IPS-NIHi11 (cell line): ENCODE measurements at regions not wholly inside any gene's neighbourhood (a gene's known extent, or its start where the extent isn't known, plus 50 kb on each side); places are given as distances from the start of the nearest gene placed in this dataset.

ENCODE experiments used
- DNase-seq: peaks from one replicate; pipeline ENCODE4 v3.0.0; 2012; ENCODE audit warnings: mixed read lengths, low spot score

DNA sequence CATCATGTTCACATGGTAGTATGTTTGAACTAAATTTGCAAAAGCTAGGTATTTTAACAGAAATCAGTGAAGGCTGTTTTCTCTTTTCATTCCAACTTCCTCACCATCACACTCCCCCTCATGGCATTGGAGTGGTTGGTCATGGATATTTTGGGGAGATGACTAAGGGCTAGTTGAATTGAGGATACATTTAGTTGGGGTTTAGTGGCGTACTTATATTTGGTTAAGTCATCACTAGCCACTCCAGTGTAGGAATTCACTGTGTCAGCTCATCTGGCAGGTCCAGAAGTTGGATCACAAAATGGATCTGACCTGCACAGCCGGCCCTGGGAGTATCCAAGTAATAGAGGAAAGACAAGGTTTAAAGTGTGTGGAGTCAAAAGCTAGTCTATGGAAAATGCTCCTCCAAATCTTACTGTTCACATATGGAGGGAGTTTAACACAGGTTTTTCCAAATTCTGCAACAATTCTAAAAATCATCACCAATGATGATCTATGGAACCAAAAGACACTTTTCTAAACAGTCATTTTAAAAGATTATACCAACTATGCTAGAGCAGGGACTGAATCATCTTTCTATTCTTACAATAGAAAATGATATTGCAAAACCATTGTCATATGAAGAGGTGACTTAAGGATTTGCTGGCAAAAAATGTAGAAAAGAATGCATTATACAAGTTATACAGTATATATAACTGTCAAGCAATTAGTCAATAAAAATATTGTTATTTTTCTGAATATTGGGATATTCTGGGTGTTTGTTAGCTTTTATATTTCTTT lies 247.8 kb upstream of the PEX5L start:
- no peak for DNase-seq

DNA sequence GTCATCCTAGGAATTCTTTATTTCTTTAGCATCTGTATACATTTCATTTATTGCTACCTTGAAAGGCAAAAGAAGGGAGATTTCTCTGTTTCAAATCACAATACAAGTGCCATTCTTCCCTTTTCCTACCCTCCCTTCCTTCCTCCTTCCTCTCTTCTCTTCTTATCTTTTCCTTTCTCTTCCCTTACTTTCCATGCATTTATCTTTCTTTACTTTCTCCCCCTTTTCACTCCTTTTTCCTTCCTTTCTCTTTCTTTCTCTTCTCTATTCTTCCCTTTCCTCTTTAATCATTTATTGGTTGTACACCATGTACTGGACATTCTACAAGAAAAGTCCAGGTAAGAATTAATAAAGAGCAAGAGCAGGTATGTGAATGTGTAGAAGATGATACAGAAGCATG lies 251.0 kb upstream of the PEX5L start:
- DNase-seq = no peak

DNA sequence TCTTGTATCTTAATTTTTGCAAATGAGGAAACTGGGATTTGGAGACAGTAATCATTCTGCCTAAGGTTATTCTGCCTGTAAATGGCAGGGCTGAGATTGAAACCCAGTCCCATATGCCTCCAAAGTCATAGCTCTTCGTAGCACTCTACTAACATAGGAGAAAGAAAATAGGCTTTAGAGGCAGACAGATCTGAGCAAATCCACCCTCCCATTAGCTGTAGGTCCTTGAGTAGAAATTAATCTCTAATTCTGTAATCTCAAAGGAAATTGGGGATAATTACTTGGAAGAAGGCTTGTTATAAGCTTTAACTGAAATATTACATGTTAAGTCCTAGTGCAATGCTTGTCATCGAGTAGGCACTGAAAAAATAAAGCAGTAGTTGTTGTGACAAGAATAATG lies 252.1 kb upstream of the PEX5L start:
- no peak for DNase-seq

- DNase-seq = no peak
These were observed 253.6 kb upstream of the PEX5L start for GRCh38 chr3:180290300-180290699.

- DNase-seq = no peak
These were observed 257.7 kb upstream of the PEX5L start for GRCh38 chr3:180294282-180295027.

DNA sequence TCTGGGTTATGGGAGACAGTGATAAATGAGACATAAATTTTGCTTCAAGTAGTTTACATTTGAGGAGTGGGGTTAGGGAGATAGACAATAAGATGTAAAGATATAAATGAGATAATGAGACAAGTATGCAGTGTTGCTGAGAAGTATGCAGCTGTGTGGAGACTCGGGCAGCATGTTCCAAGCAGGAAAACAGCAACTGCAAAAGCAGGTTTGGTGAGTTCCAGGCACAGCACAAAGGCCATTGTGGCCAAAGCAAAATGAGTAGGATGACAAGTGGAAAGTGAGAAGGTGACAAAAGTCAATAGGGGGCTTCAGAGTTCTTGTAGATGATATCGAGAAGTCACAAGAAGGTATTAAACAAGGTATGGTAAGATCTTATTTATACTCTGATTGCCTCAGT lies 259.1 kb upstream of the PEX5L start:
- no peak for DNase-seq

- DNase-seq = no peak
These were observed 260.2 kb upstream of the PEX5L start for GRCh38 chr3:180296971-180297370.

DNA sequence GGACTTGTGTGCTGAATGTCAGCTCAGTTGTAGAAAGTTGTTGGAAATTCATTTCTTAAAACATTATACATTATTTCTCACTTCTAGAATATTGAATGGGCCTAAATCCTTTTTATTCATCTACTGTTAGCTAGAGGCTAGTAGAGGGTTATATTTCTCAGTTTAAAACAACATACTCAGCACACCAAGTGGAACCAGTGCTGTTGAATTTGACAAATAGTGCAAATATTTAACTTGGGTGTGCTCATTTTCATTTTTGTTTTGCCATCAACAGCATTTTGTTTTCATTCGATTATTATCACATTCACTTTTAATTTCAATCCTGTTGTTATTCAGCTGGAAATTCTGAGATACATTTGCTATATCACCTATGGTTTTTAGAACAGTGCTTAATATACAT lies 269.4 kb upstream of the PEX5L start:
- no peak for DNase-seq

DNA sequence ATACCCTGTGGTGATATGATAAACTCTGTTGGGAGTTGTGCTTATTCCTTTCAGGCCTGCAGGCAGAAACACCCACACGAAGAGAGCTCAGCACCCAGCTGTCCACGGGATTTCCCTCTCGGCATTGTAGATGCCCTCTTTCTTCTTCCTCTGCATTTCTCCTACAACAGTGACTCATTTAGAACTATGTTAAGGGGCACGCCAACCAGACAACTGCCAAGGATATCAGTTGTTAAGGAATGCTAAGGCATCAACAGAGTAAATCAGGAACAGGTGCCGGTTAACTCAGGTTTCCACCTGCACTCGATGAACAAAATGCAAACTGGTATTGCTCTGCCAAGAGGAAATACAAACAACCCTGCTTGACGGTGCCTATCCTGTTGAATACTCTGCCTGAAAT lies 270.0 kb upstream of the PEX5L start:
- DNase-seq = no peak

DNA sequence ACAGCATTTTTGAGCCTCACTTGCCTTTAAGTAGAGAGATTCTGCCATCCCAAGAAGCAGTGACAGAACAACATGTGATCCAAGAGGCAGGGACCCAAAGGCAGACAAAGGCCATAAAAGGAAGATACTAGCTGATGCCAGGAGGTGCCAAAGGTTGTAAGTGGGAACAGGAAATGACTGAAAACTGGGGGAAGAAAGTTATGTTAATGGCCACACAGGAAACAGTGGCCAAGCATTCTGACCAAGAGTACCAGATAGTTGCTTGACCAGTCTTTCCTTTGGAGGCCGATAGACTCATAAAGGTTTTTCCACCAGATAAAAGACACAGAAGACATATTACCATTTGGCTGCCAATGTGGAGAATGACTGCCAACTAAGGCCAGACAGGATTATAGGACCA lies 274.5 kb upstream of the PEX5L start:
- no peak for DNase-seq

DNA sequence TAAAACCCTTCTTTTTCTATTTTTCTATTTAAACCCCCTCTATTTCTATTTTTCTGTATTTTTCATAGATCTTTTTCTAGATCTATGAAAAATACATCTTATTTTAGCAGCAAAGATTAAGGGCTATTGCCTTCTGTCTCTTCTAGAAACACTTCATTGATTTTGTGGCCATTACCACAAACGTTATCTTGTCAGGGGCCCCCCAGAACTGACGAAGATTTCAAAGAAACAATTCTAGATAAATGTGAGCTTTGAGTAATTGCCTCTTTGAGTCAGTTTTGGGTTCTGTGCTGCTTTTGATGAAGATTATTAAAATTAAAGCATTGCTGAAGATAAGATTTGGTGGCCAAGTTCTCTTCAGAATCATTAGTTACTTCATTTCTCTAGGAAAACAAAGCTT lies 279.6 kb upstream of the PEX5L start:
- DNase-seq = no peak

- DNase-seq = no peak
These were observed 282.5 kb upstream of the TTC14 start for GRCh38 chr3:180319461-180319860.

GRCh38 chr3:180320631-180321030 lies 281.3 kb upstream of the TTC14 start:
- no peak for DNase-seq

DNA sequence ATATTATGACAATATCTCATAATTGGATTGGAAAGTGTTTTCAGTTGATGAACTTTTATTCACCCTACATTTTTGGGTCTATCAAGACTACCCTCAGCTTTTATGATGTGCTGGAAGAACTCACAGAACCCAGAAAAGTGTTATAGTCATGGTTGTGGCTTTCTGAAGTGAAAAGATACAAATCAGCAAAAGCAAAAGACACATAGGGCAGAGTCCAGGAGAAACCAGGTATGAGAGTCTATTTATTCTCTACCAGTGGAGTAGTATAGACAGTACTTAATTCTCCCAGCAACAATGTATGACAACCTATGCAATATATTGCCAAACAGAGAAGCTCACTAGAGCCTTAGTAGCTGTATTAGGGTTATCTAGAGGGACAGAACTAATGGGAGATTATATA lies 280.4 kb upstream of the TTC14 start:
- no peak for DNase-seq

DNA sequence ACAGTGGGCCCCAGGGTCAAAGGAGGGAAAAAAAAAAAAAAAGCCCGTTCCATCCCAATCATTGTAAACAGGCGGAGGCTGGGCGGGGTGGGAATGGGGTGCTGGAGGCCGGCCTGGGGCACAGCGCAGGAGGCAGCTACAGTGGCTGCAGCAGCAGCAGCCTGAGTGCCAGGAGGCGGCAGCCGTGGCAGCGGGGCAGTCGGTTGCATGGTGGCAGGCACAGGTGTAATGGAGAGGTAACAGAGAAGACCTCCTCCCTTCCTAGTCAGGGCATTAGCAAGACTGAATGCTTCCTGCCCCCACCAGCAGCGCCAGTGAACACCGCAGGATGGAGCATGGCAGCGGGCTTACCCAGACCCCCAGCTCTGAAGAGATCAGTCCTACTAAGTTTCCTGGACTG lies 279.1 kb upstream of the TTC14 start:
- no peak for DNase-seq

DNA sequence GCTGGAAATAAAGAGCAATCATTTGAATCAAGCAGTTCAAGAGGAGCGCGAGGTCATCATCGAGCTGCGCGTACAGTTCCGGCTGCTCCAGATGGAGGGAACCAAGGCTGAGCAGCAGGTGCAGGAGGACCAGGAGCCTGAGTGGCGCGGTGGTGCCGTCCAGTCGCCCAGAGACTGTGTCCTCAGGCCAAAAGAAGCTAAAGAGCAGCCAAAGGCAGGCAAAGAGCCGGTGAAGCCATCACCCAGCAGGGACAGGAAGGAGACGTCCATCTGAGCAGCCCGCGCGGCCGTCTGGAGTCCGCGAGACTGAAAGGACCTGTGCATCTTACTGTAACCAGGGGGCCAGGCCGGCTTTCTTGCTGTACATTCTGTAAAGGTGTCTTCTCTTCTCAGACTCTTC lies 277.2 kb upstream of the TTC14 start:
- no peak for DNase-seq

GRCh38 chr3:180325533-180325932 lies 276.4 kb upstream of the TTC14 start:
- no peak for DNase-seq

DNA sequence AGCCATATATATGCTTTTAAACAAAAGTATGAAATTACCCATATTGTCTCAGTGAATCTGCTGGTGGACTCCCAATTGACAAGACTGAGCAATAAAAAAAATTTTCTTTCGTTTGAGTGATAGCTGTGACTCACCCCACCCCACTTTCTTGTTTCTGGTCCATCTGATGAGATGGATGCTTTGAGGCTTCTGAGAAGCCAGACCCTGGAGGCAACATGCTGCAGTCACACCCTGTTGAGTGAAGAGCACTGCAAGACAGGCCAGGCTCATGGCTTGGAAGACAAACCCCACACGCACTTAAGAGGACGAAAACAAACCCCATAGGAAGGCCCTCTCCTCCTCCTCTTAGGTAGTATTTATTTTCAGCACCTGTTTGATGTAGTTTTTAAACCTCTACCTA lies 276.0 kb upstream of the TTC14 start:
- DNase-seq = no peak

DNA sequence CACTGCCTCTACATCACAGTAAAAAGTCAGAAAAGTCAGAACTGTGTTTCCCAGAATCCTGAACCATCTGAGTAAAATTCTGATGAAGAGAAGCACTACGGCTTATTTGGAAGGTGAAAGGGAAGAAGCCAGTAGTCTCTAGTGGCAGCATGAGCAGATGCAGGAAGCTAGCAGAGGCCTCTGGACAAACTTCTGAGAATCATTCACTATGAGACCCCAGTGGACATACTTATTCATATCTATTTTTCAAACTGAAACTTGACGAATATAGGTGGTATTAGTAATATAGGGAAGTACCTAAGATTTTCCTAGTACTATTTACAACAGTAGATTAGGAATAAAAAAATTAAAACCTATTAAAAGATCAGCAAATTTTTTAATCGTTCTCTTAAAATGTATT lies 272.8 kb upstream of the TTC14 start:
- no peak for DNase-seq

DNA sequence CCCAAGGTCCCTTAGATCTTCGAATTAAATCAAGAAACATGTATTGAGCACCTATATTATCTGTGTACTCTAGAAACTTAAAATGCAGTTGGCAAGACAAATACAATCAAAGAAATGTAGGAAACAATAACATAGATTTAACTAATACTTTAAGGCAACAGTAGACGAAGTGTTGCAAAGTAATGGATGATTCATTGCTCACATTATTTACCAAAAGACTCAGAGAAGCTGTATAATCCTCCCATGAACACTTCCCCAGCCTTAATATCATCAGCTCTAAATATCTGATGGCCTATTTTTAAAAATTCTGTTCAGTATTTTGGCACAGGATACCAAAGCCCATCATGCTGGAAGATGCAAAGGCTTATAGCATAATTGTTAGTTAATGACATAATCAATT lies 272.1 kb upstream of the TTC14 start:
- no peak for DNase-seq

DNA sequence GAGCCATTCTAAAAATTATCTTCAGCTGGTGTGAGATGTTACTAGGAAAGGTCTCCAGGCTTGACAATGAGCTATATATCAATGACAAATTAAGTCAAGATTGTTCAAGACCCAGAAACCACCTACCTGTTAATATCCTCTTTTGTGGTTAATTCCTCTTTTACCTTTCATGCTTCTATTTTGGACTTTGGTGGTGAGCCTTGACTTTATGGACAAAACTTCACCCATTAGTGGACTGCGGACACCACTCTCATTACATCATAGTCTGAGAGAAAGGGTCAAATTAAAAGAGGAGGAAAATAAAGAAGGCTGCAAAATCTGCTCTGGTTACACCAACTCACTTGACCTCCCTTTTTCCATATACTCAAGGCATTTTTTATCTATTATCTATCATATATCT lies 271.5 kb upstream of the TTC14 start:
- no peak for DNase-seq

- DNase-seq = no peak
These were observed 269.4 kb upstream of the TTC14 start for GRCh38 chr3:180332608-180333007.

GRCh38 chr3:180335050-180335449 lies 266.9 kb upstream of the TTC14 start:
- DNase-seq = no peak

DNA sequence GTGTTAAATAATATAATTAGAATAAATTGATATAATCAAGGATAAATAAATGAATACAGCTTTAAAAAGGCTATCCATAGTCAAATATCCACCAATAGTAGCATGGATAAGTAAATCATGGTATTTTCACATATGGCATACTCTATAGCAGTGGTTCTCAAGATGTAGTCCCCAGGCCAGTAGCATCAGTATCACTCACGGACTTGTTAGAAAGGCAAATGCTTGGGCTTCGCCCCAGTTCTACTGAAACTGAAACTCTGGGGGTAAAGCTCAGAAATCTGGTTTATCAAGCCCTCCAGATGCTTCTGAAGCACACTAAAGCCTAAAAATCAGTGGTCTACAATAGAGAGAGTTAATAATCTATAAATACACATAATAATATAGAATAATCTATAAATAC lies 261.6 kb upstream of the TTC14 start:
- no peak for DNase-seq
